ENCODE measurements at regions not wholly inside any gene's neighbourhood (a gene's known extent, or its start where the extent isn't known, plus 50 kb on each side); places are given as distances from the start of the nearest gene placed in this dataset.

GRCh38 chr6:141167945-141168344, 964.8 kb upstream of the GJE1 start:
- no peak for ATAC-seq
- no peak for DNase-seq
- TF ChIP-seq, protein P1, sequence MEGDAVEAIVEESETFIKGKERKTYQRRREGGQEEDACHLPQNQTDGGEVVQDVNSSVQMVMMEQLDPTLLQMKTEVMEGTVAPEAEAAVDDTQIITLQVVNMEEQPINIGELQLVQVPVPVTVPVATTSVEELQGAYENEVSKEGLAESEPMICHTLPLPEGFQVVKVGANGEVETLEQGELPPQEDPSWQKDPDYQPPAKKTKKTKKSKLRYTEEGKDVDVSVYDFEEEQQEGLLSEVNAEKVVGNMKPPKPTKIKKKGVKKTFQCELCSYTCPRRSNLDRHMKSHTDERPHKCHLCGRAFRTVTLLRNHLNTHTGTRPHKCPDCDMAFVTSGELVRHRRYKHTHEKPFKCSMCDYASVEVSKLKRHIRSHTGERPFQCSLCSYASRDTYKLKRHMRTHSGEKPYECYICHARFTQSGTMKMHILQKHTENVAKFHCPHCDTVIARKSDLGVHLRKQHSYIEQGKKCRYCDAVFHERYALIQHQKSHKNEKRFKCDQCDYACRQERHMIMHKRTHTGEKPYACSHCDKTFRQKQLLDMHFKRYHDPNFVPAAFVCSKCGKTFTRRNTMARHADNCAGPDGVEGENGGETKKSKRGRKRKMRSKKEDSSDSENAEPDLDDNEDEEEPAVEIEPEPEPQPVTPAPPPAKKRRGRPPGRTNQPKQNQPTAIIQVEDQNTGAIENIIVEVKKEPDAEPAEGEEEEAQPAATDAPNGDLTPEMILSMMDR (IDR thresholded peaks at IDR 0.05) = no peak

GRCh38 chr6:141165002-141165665, 967.6 kb upstream of the GJE1 start:
- Histone ChIP-seq H3K4me3 (no peak overlapping the region), H3K27me3 (ENCODE audit: low read depth) (no peaks in the 10 kb centered on the region), H3K9me3 (no peaks in the 10 kb centered on the region), H3K4me1 (no peaks in the 10 kb centered on the region), H3K36me3 (no peaks in the 10 kb centered on the region), H3K27ac (peak overlapping the region; percentile 18)
- no peak for DNase-seq
- ATAC-seq = peak in 1 of 2 donors; percentile 56
- intact Hi-C loops (cut with DNase I) = no loop called here
- TF ChIP-seq, protein P1 (IDR thresholded peaks at IDR 0.05) = no peak

More at GRCh38 chr6:141167945-141168344, 964.8 kb upstream of the GJE1 start:
- no peaks in the 10 kb centered on the region for H3K9me3 ChIP-seq
- intact Hi-C loops (cut with DNase I) = no loop called here
- H3K27ac ChIP-seq = no peak overlapping the region
- H3K36me3 ChIP-seq = no peaks in the 10 kb centered on the region
- H3K4me1 ChIP-seq = no peaks in the 10 kb centered on the region
- H3K4me3 ChIP-seq = no peak overlapping the region
- H3K27me3 ChIP-seq (ENCODE audit: low read depth) = no peaks in the 10 kb centered on the region

DNA sequence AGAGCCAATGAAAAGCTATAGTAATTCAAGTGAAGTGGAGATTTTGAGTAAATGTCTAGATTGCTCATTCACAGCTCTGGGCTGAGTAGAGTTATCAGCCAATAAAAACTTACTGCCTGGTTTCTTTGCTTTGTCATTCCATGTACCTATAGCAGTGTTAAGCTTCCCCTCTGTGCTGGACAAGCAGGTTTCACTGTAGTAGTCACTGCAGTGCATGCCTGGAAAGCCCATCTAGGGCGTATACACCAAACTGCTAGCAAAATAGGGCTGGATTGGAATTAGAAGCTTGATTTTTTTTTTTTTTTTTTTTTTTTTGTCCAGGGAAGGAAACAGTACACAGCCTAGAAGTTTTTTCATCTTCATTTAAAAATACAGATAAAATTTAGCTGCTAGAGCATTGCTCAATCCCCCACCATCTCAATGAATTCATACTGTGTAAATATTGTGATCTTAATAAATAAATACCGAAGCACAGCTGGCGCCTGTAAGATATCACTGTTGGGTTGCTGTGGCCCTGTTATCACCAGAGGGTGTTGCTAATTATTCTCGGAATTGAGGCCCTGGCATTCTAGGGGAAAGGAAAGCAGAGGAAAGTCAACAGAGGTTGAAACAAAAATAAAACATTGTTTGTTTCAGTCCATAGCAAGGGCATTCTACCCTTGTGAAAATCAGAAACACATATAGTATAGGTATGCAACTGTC, 968.5 kb upstream of the GJE1 start:
- H3K9me3 ChIP-seq = no peaks in the 10 kb centered on the region
- no peaks in the 10 kb centered on the region for H3K36me3 ChIP-seq
- intact Hi-C loops (cut with DNase I) = no loop called here
- no peaks in the 10 kb centered on the region for H3K27me3 ChIP-seq (ENCODE audit: low read depth)
- DNase-seq (no peak), ATAC-seq (peak; percentile 67 to 88)
- no peak overlapping the region for H3K4me3 ChIP-seq
- TF ChIP-seq, protein P1 (IDR thresholded peaks at IDR 0.05) = no peak
- H3K4me1 ChIP-seq = no peaks in the 10 kb centered on the region
- peak overlapping the region; percentile 18 for H3K27ac ChIP-seq

DNA sequence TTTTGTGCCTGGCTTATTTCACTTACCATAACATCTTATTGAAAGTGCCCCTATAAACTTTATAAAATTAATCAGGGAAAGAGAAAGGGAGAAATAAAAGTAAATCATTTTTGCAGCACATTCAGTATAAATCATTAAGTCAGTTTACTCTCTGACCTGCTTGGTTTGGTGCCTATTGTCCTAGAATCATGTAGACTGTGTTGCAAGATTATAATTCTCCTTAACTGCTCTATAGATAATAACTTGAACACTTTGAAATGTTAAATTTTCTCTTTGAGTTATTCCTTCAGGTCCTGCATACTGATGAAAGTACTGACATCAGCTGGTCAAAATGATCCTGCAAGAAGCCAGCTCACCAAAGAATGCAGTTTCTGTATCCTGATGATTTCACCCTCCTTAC, 969.6 kb upstream of the GJE1 start:
- H3K4me1 ChIP-seq = no peaks in the 10 kb centered on the region
- TF ChIP-seq, protein P1 (IDR thresholded peaks at IDR 0.05) = no peak
- no peak for DNase-seq
- no peaks in the 10 kb centered on the region for H3K36me3 ChIP-seq
- no peaks in the 10 kb centered on the region for H3K27me3 ChIP-seq (ENCODE audit: low read depth)
- no peak for ATAC-seq
- no peak overlapping the region for H3K27ac ChIP-seq
- H3K4me3 ChIP-seq = no peak overlapping the region
- H3K9me3 ChIP-seq = no peaks in the 10 kb centered on the region
- intact Hi-C loops (cut with DNase I) = no loop called here

DNA sequence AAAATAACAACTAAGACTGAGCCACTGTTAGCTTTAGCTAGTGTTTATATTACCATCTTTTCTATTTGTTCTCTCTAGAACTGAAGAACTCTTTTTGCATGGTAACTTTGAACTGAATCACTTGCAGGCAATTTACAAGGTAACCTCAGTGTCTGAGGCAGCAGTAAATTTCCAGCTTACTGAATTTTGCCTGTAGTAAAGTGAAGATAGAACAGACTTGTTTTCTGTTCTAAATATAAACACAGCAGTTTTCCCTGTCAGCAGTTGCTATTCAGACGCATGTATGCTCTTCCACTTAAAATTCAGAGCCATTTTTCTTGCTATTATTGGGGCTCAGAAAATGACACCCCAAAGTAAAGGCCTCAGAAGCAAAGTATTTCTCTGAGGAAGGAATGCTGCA, 974.0 kb upstream of the GJE1 start:
- Histone ChIP-seq H3K4me1 (no peaks in the 10 kb centered on the region), H3K27ac (no peak overlapping the region), H3K9me3 (no peaks in the 10 kb centered on the region), H3K36me3 (no peaks in the 10 kb centered on the region), H3K4me3 (no peak overlapping the region), H3K27me3 (ENCODE audit: low read depth) (no peaks in the 10 kb centered on the region)
- TF ChIP-seq, protein P1 (IDR thresholded peaks at IDR 0.05) = no peak
- DNase-seq (no peak), ATAC-seq (no peak)
- intact Hi-C loops (cut with DNase I) = no loop called here

Measured in lower lobe of right lung (tissue), 2 donors.